ENCODE measurements at regions not wholly inside any gene's neighbourhood (a gene's known extent, or its start where the extent isn't known, plus 50 kb on each side); places are given as distances from the start of the nearest gene placed in this dataset.

GRCh38 chr13:59208405-59209195 lies 955.1 kb downstream of the DIAPH3 start (continued):
- TF ChIP-seq ATF2 (IDR thresholded peaks at IDR 0.05; ENCODE audit: low read length) (no peak), BMI1 (IDR thresholded peaks at IDR 0.05; ENCODE audit: borderline replicate concordance) (no peak), SRF (IDR thresholded peaks at IDR 0.05; ENCODE audit: low read depth in 2 of 2, low read length in 2 of 2) (no peak), FOXK2 (IDR thresholded peaks at IDR 0.05) (no peak), RB1 (IDR thresholded peaks at IDR 0.05; ENCODE audit: borderline replicate concordance) (no peak)

- H2AFZ ChIP-seq (ENCODE audit: control insufficient read depth, low read depth, low read length) = no peak overlapping the region
- DNase-seq (ENCODE audit: low read depth, low spot score) (no peak), FAIRE-seq (no peak), ATAC-seq (no peak)
- H3K4me3 ChIP-seq = no peak overlapping the region
- no peak overlapping the region for H3K9ac ChIP-seq (ENCODE audit: control insufficient read depth, insufficient read depth, low read length)
- H3K27ac ChIP-seq (ENCODE audit: control insufficient read depth, insufficient read depth) = no peak overlapping the region
- ChIA-PET CTCF (no interaction called here), RAD21 (ENCODE audit: unreplicated experiment) (no interaction called here), SMC1A (ENCODE audit: uncharacterized antibody, unreplicated experiment) (no interaction called here), POLR2A (no interaction called here)
- H3K4me2 ChIP-seq (ENCODE audit: control insufficient read depth, insufficient read depth) = no peak overlapping the region
- in situ Hi-C loops (cut with MboI) = no loop called here
- no peaks in the 10 kb centered on the region for H3K36me3 ChIP-seq (ENCODE audit: control insufficient read depth in 2 of 2, insufficient read depth in 2 of 2, low read length in 1 of 2)
- no peaks in the 10 kb centered on the region for H3K9me3 ChIP-seq (replicated peaks; ENCODE audit: control insufficient read depth, insufficient read depth, low read length)
- H3K27me3 ChIP-seq (replicated peaks in 1 of 2; ENCODE audit: control insufficient read depth in 2 of 2, insufficient read depth in 2 of 2, low read length in 1 of 2) = no peaks in the 10 kb centered on the region
- H4K20me1 ChIP-seq (ENCODE audit: control insufficient read depth, insufficient read depth) = no peaks in the 10 kb centered on the region
- H3K4me1 ChIP-seq (ENCODE audit: control insufficient read depth, insufficient read depth, low read length) = no peaks in the 10 kb centered on the region
- WGBS (ENCODE audit: insufficient coverage, insufficient replicate concordance, low lambda C conversion rate, missing lambda C conversion rate) = 25% methylated on average over 1 of the region's 1 CpG
- no peaks in the 10 kb centered on the region for H3K79me2 ChIP-seq (ENCODE audit: control insufficient read depth, insufficient read depth, low read length)
- BruUV-seq (replicated peaks) = no TSS peak
- intact Hi-C loops (cut with micrococcal nuclease; ENCODE audit: unreplicated experiment) = no loop called here
- TF ChIP-seq ZBTB11 (CRISPR knock-in tag; IDR thresholded peaks at IDR 0.05) (no peak), NR2C2 (IDR thresholded peaks at IDR 0.05; ENCODE audit: borderline replicate concordance, control insufficient read depth, insufficient read length, low read depth) (no peak), RUNX3 (IDR thresholded peaks at IDR 0.05; ENCODE audit: low read length) (no peak), JUND (IDR thresholded peaks at IDR 0.05; ENCODE audit: low read depth, low read length) (no peak), FOS (IDR thresholded peaks at IDR 0.05; ENCODE audit: borderline replicate concordance, extremely low read depth, insufficient read length) (no peak), TCF7 (IDR thresholded peaks at IDR 0.05; ENCODE audit: borderline replicate concordance) (no peak), SREBF2 (IDR thresholded peaks at IDR 0.05; ENCODE audit: low read length) (no peak), ZSCAN29 (IDR thresholded peaks at IDR 0.05) (no peak), E4F1 (IDR thresholded peaks at IDR 0.05; ENCODE audit: borderline replicate concordance, partially characterized antibody) (no peak), POLR2AphosphoS5 (IDR thresholded peaks at IDR 0.05; ENCODE audit: low read length) (no peak), CEBPB (IDR thresholded peaks at IDR 0.05; ENCODE audit: borderline replicate concordance in 1 of 2, low read depth in 2 of 2, low read length in 2 of 2) (no peak)
Observed at GRCh38 chr13:59210543-59210942, 953.2 kb downstream of the DIAPH3 start.
